ENCODE measurements at regions not wholly inside any gene's neighbourhood (a gene's known extent, or its start where the extent isn't known, plus 50 kb on each side); places are given as distances from the start of the nearest gene placed in this dataset.

DNA sequence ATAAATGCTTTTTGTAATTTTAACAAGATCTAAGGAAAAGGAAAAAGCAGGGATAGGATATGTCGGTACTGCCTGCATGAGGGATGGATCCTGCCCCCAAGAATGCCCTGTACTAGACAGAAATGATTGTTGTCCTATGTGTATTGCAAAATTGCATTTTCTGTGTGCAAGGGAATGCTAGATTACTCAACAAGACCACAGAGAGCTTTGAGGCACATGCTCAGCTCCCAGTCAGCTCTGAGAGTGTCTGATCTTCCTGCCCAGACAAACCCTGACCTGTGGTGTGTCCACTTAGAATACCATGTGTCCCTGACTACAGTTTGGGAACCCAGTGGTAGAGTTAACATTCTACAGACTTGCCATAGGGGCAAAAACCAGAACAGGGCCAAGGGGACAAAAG, 129.2 kb upstream of the PAK3 start:
- peak; percentile 55 for DNase-seq (ENCODE audit: low read depth)
- TF ChIP-seq, protein P1, sequence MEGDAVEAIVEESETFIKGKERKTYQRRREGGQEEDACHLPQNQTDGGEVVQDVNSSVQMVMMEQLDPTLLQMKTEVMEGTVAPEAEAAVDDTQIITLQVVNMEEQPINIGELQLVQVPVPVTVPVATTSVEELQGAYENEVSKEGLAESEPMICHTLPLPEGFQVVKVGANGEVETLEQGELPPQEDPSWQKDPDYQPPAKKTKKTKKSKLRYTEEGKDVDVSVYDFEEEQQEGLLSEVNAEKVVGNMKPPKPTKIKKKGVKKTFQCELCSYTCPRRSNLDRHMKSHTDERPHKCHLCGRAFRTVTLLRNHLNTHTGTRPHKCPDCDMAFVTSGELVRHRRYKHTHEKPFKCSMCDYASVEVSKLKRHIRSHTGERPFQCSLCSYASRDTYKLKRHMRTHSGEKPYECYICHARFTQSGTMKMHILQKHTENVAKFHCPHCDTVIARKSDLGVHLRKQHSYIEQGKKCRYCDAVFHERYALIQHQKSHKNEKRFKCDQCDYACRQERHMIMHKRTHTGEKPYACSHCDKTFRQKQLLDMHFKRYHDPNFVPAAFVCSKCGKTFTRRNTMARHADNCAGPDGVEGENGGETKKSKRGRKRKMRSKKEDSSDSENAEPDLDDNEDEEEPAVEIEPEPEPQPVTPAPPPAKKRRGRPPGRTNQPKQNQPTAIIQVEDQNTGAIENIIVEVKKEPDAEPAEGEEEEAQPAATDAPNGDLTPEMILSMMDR (IDR thresholded peaks at IDR 0.05; ENCODE audit: insufficient read depth, low read depth, low read length) = no peak
- H3K4me3 ChIP-seq (ENCODE audit: low read depth, low read length) = no peak overlapping the region

DNA sequence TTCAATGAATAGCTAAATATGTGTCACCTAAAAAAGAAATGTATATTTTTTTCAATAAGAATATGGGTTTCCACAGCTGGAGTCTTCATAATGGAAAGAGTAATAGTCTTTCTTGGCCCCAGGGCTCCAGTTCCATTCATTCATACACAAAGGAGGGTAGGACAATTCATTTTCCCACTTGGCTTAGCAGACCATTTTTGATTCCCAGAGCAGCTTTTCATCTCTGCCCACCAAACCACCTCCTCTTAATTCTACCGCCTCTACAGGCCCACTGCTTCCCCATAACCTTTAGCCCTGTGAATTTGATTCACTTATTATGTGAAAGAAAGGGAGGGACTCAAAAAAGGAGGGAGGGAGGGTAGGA, 129.9 kb upstream of the PAK3 start:
- TF ChIP-seq, protein P1 (IDR thresholded peaks at IDR 0.05; ENCODE audit: insufficient read depth, low read depth, low read length) = no peak
- no peak overlapping the region for H3K4me3 ChIP-seq (ENCODE audit: low read depth, low read length)
- no peak for DNase-seq (ENCODE audit: low read depth)

DNA sequence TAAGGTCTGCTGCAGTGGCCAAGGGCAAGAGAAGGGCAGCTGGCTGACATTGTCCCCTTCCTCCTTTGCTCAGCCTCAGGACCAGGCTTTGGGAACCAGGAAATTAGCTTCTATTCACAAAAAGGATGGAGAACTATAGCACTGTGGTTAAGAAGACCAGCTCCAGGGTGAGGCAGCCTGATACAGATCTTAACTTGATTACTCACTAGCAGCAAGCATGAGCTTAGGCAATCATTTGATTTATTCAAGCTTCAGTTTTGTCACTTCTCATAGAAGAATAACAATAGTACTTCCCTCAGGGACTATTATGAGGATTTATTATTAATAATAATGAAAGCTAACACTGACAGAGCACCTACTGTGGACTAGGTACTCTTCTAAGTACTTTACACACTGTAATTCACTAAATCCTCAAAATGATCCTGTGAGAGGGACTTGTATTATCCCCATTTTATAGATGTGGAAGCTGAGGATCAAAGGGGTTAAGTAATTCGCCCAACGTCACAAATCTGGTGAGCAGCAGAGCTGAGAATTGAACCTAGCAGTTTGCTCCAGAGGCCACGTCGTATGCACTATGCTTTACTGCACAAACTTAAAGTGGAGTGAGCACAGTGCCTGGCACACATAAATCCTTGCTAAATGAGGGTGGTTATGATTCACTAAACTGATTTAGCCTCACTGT, 130.4 kb upstream of the PAK3 start:
- peak; percentile 23 for DNase-seq (ENCODE audit: low read depth)
- TF ChIP-seq, protein P1 (IDR thresholded peaks at IDR 0.05; ENCODE audit: insufficient read depth, low read depth, low read length) = no peak
- no peak overlapping the region for H3K4me3 ChIP-seq (ENCODE audit: low read depth, low read length)

DNA sequence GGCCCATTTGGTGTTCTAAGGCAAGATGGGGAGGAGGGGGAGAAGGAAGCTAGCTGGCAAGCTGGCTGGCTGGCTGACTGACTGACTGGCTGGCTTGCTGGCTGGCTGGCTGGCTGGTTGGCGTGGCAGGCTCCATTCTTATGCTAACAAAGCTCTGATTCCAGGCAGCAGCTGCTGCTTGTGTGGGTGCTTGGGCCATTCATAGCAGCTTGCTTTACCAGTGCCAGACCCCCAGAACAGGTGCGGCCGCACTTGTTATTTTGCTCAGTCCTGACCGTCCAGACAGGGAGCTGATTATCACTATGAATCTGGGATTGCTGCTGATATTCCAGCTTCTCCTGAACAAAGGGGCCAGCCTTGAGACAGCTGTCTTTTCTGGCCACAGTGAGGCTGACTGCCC, 131.2 kb upstream of the PAK3 start:
- DNase-seq (ENCODE audit: low read depth) = no peak
- H3K4me3 ChIP-seq (ENCODE audit: low read depth, low read length) = no peak overlapping the region
- TF ChIP-seq, protein P1 (IDR thresholded peaks at IDR 0.05; ENCODE audit: insufficient read depth, low read depth, low read length) = no peak

DNA sequence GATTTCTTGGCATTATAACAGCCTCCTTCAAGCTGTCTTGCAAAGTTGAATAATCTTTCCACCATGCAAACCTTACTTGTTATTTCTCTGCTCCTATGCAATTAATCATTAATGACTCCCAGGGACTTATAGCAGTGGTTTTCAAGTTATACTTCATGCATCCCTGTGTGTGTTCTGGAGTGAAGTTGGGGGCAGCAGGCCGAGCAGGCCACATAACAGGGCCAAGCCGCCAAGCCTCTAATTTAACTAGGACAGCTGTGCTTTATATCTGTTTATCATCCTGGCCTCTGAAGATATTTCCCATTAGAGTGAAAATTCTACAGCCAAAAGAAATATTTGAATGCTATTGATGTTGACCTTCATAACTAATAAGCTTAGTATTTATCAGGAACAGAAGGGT, 133.5 kb upstream of the PAK3 start:
- TF ChIP-seq, protein P1 (IDR thresholded peaks at IDR 0.05; ENCODE audit: insufficient read depth, low read depth, low read length) = no peak
- no peak overlapping the region for H3K4me3 ChIP-seq (ENCODE audit: low read depth, low read length)
- DNase-seq (ENCODE audit: low read depth) = no peak

DNA sequence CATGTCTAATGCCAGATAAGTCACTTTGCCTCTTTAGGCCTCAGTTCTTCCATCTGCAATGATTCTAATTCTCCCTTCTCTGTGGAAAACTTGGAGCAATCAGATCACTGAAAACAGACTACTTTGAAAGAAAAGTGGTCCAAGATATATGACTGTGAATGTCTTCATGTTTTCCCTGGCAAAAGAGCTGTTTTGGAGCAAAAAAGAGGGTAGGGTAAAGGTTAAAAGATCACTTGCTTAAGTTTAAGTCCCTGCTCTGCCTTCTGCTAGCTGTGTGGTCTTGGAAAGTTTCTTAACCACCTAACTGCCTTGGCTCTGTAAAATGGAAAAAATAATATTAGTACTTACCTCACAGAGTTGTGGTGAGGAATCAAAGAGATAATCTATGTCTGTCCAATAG, 140.3 kb upstream of the PAK3 start:
- TF ChIP-seq, protein P1 (IDR thresholded peaks at IDR 0.05; ENCODE audit: insufficient read depth, low read depth, low read length) = no peak
- DNase-seq (ENCODE audit: low read depth) = no peak
- no peak overlapping the region for H3K4me3 ChIP-seq (ENCODE audit: low read depth, low read length)

Data from fibroblast of villous mesenchyme (primary cell).